ENCODE measurements at regions not wholly inside any gene's neighbourhood (a gene's known extent, or its start where the extent isn't known, plus 50 kb on each side); places are given as distances from the start of the nearest gene placed in this dataset.

DNA sequence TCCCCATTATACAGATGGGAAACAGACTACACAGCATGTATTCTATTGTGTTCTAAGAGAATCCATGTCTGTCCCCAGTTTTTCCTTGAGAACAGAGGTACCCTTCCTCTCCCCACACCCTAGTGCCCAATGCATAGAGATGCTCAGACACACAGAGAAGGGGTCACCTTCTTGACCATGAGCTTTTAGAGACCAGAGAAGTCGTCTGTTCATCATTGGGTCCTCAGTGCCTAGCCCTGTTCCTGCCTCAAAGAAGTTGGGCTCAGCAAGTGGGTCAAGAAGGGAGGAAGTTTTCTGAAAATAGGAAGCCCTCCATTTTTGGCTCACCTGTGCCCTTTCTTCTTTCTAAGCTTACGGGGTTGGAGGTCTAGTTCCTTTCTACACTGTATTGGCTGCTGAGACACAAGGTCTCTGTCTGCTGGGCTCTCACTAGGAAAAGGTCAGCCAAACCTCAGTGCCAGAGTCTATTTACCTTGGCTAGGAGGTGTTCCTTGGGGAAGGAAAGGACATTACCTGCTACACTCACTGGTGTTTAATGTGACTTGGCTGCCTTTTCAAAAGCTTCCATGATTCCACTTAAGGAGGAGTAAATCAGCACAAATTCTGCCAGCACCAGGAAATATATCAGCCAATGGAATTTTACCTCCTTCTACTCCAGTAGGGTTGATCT lies 198.5 kb upstream of the PWP1 start:
- Mint-ChIP-seq H3K9me3 (no peaks in the 10 kb centered on the region), H3K27ac (no peak overlapping the region), H3K27me3 (peaks cover 4% of the 10 kb centered on the region), H3K4me1 (ENCODE audit: unreplicated experiment) (peaks cover 10% of the 10 kb centered on the region), H3K4me3 (no peak overlapping the region), H3K36me3 (no peaks in the 10 kb centered on the region)
- no peak for DNase-seq (ENCODE audit: extremely low spot score, unreplicated experiment)
- TF ChIP-seq, protein P1, sequence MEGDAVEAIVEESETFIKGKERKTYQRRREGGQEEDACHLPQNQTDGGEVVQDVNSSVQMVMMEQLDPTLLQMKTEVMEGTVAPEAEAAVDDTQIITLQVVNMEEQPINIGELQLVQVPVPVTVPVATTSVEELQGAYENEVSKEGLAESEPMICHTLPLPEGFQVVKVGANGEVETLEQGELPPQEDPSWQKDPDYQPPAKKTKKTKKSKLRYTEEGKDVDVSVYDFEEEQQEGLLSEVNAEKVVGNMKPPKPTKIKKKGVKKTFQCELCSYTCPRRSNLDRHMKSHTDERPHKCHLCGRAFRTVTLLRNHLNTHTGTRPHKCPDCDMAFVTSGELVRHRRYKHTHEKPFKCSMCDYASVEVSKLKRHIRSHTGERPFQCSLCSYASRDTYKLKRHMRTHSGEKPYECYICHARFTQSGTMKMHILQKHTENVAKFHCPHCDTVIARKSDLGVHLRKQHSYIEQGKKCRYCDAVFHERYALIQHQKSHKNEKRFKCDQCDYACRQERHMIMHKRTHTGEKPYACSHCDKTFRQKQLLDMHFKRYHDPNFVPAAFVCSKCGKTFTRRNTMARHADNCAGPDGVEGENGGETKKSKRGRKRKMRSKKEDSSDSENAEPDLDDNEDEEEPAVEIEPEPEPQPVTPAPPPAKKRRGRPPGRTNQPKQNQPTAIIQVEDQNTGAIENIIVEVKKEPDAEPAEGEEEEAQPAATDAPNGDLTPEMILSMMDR (conservative IDR thresholded peaks at IDR 0.05): no peak

DNA sequence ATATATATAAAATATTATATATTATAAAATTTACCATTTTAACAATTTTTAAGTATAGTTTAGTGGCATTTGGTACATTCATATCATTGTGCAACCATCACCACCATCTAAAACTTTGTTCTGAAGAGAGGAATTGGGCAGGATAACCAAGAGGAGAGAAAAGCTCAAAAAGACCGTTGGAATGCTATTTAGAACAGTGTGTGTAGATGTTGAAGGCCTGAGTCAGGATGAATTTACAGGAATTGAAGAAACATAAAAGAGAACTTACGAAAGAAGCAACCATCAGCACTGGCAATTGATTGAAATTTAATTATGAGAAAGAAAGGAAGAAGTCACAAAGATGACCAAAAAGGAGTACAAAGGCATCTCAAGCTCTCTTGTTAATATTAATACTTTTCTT lies 196.9 kb upstream of the PWP1 start:
- no peak overlapping the region for H3K4me3 Mint-ChIP-seq
- H3K9me3 Mint-ChIP-seq: no peaks in the 10 kb centered on the region
- H3K36me3 Mint-ChIP-seq: no peaks in the 10 kb centered on the region
- TF ChIP-seq, protein P1 (conservative IDR thresholded peaks at IDR 0.05): no peak
- H3K4me1 Mint-ChIP-seq (ENCODE audit: unreplicated experiment): peaks cover 19% of the 10 kb centered on the region
- no peak for DNase-seq (ENCODE audit: extremely low spot score, unreplicated experiment)
- H3K27me3 Mint-ChIP-seq: peaks cover 4% of the 10 kb centered on the region
- H3K27ac Mint-ChIP-seq: no peak overlapping the region

DNA sequence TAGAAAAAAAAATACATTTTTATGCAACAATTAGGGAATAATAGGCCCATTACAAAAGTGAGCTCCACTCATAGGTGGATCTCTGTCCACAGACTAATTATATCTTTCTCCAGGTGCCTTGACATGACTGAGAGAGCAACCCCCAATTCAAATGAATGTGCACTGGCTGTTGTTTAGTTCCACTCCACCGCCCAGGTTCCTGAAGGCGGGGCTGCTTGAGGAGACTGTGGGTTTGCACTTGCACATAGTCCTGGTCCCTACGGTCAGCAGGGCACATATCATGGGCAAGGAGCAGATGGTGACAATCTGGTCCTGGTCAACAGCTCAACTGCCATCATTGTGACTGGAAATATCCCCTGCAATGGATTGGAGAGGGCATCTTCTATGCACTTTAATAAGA lies 195.6 kb upstream of the PWP1 start:
- peaks cover 14% of the 10 kb centered on the region for H3K4me1 Mint-ChIP-seq (ENCODE audit: unreplicated experiment)
- DNase-seq (ENCODE audit: extremely low spot score, unreplicated experiment): no peak
- no peak overlapping the region for H3K4me3 Mint-ChIP-seq
- TF ChIP-seq, protein P1 (conservative IDR thresholded peaks at IDR 0.05): no peak
- H3K36me3 Mint-ChIP-seq: no peaks in the 10 kb centered on the region
- H3K9me3 Mint-ChIP-seq: no peaks in the 10 kb centered on the region
- no peak overlapping the region for H3K27ac Mint-ChIP-seq
- H3K27me3 Mint-ChIP-seq: no peaks in the 10 kb centered on the region

DNA sequence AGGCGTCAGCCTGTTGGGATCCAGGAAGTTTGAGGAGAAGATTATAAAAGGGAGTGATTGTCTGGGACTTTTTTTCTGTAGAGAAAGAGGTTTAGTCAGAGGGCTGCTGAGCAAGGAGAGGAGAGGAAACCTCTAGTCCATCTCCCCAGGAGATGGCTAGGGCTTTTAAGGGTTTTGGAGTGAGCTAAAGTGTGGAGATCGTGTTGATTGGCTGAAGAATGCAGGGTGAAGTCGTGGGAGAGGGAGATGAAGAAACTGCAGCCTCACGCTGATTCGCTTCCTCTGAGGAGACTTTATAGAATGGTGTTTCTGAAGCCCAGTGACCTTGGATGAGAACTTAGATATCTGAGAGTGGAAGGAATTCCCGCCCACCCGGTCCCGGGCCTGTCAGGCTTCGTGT lies 193.7 kb upstream of the PWP1 start:
- Mint-ChIP-seq H3K36me3 (peaks cover 1% of the 10 kb centered on the region), H3K9me3 (no peaks in the 10 kb centered on the region), H3K4me1 (ENCODE audit: unreplicated experiment) (peaks cover 9% of the 10 kb centered on the region), H3K4me3 (no peak overlapping the region), H3K27me3 (peaks cover 3% of the 10 kb centered on the region), H3K27ac (no peak overlapping the region)
- DNase-seq (ENCODE audit: extremely low spot score, unreplicated experiment): no peak
- TF ChIP-seq, protein P1 (conservative IDR thresholded peaks at IDR 0.05): no peak

DNA sequence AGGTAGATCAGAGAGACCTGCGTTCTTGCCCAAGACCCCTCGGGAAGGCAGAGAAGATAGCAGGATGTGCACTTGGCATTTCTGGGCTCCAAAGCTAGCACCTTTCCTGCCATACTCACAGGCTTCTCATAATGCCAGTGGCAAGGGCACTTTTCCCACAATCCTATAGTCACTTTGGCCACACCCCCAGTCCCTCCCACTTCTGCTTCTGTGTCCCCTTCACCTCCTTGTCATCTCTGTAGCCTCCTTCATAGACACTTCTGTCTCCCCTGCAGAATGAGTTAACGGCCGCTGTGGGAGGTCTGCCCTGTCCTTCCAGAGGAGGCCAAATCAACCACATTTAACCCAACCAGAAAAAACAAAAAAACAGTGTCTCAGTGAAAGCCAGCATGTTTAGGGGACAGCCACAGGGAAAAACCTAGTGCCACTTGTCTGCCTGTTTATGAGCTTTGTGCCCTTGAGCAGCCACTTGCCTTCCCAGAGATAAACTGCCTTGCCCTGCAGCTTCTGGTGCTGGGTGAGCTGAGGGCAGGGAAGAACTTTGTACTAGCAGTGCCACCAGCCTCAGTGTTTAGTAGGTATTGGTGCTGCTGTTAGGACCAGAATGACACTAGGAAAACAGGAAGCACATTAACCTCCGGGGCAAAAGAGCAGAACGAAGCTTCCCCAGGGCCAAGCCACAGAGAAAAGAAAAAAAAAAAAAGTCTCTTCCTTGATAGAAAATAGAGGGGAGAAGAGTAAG lies 193.0 kb upstream of the PWP1 start:
- H3K27ac Mint-ChIP-seq: no peak overlapping the region
- H3K27me3 Mint-ChIP-seq: peaks cover 3% of the 10 kb centered on the region
- peaks cover 7% of the 10 kb centered on the region for H3K36me3 Mint-ChIP-seq
- TF ChIP-seq, protein P1 (conservative IDR thresholded peaks at IDR 0.05): no peak
- no peak for DNase-seq (ENCODE audit: extremely low spot score, unreplicated experiment)
- no peak overlapping the region for H3K4me3 Mint-ChIP-seq
- H3K9me3 Mint-ChIP-seq: peaks cover 6% of the 10 kb centered on the region
- H3K4me1 Mint-ChIP-seq (ENCODE audit: unreplicated experiment): peaks cover 9% of the 10 kb centered on the region

All from type B pancreatic cell (in vitro differentiated cells).